ENCODE measurements at regions not wholly inside any gene's neighbourhood (a gene's known extent, or its start where the extent isn't known, plus 50 kb on each side); places are given as distances from the start of the nearest gene placed in this dataset.

- in situ Hi-C loops (cut with MboI; ENCODE audit: low sequenced_read_pairs, unreplicated experiment): no loop called here
- no peak for DNase-seq (ENCODE audit: low spot score)
- no peak for TF ChIP-seq CTCF (IDR thresholded peaks at IDR 0.05; ENCODE audit: borderline replicate concordance, control extremely low read depth, extremely low read depth, insufficient read depth, missing control alignments)
Measured at GRCh38 chr10:54866666-54867065, 65.6 kb upstream of the PCDH15 start.

DNA sequence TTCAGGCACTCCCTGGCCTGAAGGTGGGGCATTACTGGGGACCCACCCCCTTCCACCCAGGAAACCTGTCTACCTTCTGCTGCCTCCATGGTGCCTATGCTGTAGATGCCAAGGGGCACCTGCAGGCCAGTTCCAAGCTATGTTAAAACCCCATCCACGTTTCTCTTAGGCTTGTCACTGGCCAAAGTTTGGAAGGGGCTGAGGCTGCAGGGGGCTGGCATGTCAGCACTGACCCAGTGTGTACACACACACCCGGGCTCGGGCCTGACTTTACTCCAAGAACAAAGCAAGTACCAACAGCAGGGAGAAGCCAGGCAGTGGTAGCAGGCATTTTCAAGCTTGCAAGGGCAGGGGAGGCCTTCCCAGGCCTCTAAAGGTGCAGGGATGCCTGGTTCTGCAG lies 53.8 kb upstream of the PCDH15 start:
- TF ChIP-seq CTCF (IDR thresholded peaks at IDR 0.05; ENCODE audit: borderline replicate concordance, control extremely low read depth, extremely low read depth, insufficient read depth, missing control alignments): no peak
- no peak for DNase-seq (ENCODE audit: low spot score)
- in situ Hi-C loops (cut with MboI; ENCODE audit: low sequenced_read_pairs, unreplicated experiment): no loop called here

- in situ Hi-C loops (cut with MboI; ENCODE audit: low sequenced_read_pairs, unreplicated experiment): no loop called here
- no peak for DNase-seq (ENCODE audit: low spot score)
- no peak for TF ChIP-seq CTCF (IDR thresholded peaks at IDR 0.05; ENCODE audit: borderline replicate concordance, control extremely low read depth, extremely low read depth, insufficient read depth, missing control alignments)
Measured at GRCh38 chr10:54854389-54854788, 53.4 kb upstream of the PCDH15 start.

- DNase-seq (ENCODE audit: low spot score): no peak
- in situ Hi-C loops (cut with MboI; ENCODE audit: low sequenced_read_pairs, unreplicated experiment): no loop called here
- no peak for TF ChIP-seq CTCF (IDR thresholded peaks at IDR 0.05; ENCODE audit: borderline replicate concordance, control extremely low read depth, extremely low read depth, insufficient read depth, missing control alignments)
Measured at GRCh38 chr10:54853883-54854282, 52.9 kb upstream of the PCDH15 start.
